ENCODE measurements at regions not wholly inside any gene's neighbourhood (a gene's known extent, or its start where the extent isn't known, plus 50 kb on each side); places are given as distances from the start of the nearest gene placed in this dataset.

DNA sequence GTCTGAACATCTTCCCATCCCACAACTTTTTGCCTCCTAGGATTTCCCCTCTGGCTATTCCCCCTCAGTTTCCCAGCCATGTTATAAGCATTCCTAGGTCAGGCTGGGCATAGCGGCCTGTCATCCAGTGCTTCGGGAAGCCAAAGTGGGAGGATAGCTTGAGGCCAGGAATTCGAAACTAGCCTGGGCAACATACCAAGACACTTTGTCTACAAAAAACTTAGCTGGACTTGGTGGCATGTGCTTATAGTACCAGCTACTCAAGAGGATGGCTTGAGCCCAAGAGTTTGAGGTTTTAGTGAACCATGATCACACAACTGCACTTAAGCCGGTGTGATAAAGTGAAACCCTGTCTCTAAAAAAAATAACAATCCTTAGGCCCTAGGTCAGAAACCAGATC, 447.4 kb downstream of the KIF16B start:
- Histone ChIP-seq H3K4me3 (ENCODE audit: low read depth, low read length) (no peak overlapping the region), H3K9me3 (ENCODE audit: severe bottlenecking) (no peaks in the 10 kb centered on the region), H3K27ac (no peak overlapping the region), H3K36me3 (no peaks in the 10 kb centered on the region), H3K27me3 (ENCODE audit: insufficient read depth, low read depth, severe bottlenecking) (no peaks in the 10 kb centered on the region)
- TF ChIP-seq, protein P1, sequence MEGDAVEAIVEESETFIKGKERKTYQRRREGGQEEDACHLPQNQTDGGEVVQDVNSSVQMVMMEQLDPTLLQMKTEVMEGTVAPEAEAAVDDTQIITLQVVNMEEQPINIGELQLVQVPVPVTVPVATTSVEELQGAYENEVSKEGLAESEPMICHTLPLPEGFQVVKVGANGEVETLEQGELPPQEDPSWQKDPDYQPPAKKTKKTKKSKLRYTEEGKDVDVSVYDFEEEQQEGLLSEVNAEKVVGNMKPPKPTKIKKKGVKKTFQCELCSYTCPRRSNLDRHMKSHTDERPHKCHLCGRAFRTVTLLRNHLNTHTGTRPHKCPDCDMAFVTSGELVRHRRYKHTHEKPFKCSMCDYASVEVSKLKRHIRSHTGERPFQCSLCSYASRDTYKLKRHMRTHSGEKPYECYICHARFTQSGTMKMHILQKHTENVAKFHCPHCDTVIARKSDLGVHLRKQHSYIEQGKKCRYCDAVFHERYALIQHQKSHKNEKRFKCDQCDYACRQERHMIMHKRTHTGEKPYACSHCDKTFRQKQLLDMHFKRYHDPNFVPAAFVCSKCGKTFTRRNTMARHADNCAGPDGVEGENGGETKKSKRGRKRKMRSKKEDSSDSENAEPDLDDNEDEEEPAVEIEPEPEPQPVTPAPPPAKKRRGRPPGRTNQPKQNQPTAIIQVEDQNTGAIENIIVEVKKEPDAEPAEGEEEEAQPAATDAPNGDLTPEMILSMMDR (IDR thresholded peaks at IDR 0.05; ENCODE audit: low read depth, low read length), result no peak
- DNase-seq, result no peak

DNA sequence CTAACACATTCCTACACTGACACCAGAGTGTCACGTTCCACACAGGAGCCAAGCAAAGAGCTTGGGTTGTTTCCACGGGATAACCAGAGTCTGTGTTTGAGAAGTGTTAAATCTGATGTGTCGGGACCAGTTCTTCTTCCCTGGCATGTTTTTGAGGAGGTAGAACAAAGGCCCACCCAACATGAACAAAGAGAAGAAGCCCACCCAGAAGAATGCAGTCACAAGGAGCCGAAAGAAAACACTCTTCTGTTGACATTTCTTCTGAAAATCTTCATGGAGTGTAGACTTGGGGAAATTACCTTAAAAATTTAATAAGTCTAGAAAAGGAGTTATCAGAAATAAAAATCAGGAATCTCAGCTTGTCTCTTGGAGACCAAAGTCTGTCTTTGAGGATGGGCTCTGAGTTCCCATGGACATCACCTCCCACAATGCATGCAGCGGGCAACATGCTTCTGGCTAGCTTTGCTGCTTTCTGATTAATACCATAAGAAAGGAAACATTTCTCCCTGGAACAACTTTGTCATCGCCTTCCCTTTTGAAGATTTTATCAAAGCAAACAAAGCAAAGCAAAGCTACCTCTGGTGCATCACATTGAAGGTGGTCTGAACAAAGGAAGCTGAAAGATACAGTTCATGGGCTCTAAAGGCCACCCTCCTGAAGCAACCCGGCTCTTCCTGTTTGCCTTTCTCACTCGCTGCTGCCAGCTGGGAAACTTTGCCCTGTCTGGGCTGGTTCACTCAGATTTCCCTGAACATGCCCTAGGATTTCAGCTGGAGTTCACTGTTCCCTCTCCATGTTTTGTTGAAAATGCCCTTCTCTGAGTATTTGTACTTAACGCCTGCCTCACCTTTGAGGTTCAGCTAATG, 448.1 kb downstream of the KIF16B start:
- no peak overlapping the region for H3K4me3 ChIP-seq (ENCODE audit: low read depth, low read length)
- no peaks in the 10 kb centered on the region for H3K36me3 ChIP-seq
- DNase-seq, result no peak
- H3K27ac ChIP-seq, result no peak overlapping the region
- TF ChIP-seq, protein P1 (IDR thresholded peaks at IDR 0.05; ENCODE audit: low read depth, low read length), result no peak
- no peaks in the 10 kb centered on the region for H3K9me3 ChIP-seq (ENCODE audit: severe bottlenecking)
- no peaks in the 10 kb centered on the region for H3K27me3 ChIP-seq (ENCODE audit: insufficient read depth, low read depth, severe bottlenecking)

DNA sequence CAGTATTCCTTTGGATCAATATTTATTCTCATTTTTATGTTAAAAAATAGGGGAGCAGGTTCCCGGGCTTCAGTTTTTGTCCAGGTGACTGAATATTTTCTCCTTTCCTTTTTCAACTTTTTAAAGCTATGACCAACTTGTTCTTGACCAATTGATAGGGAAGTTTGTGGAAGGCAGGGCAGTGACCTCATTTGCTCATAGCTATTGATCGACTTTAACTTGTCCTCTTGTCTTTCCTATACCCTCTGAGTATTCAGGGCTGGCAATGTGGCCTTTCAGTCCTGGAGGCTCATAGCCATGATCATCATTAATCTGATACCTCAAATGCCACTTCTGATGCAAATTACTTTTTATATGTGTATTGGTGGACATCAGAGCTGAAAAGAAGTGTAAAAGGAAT, 448.8 kb downstream of the KIF16B start:
- TF ChIP-seq, protein P1 (IDR thresholded peaks at IDR 0.05; ENCODE audit: low read depth, low read length), result no peak
- no peak for DNase-seq
- no peak overlapping the region for H3K4me3 ChIP-seq (ENCODE audit: low read depth, low read length)
- H3K27ac ChIP-seq, result no peak overlapping the region
- no peaks in the 10 kb centered on the region for H3K27me3 ChIP-seq (ENCODE audit: insufficient read depth, low read depth, severe bottlenecking)
- H3K36me3 ChIP-seq, result no peaks in the 10 kb centered on the region
- H3K9me3 ChIP-seq (ENCODE audit: severe bottlenecking), result no peaks in the 10 kb centered on the region

DNA sequence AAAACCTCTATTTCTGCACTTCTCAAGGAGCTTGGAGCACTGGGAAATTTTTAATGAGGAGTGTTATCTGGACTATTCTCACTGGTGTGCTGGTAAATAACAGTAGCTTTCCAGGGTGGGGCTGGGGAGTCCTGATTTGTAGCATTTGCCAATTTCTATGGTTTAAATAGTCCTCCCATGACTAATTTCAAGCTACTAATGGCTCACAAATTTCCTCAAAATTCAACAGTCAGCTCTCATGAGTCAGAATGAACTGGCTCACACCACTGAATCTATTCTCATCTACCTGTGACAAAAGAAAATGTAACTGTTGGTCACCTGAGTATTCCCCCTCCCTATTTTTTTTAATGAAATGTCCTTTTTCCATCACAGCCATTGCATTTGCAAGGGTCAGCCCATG, 449.6 kb downstream of the KIF16B start:
- Histone ChIP-seq H3K9me3 (ENCODE audit: severe bottlenecking) (peaks cover 4% of the 10 kb centered on the region), H3K36me3 (no peaks in the 10 kb centered on the region), H3K27ac (no peak overlapping the region), H3K27me3 (ENCODE audit: insufficient read depth, low read depth, severe bottlenecking) (no peaks in the 10 kb centered on the region), H3K4me3 (ENCODE audit: low read depth, low read length) (no peak overlapping the region)
- DNase-seq, result no peak
- TF ChIP-seq, protein P1 (IDR thresholded peaks at IDR 0.05; ENCODE audit: low read depth, low read length), result no peak

DNA sequence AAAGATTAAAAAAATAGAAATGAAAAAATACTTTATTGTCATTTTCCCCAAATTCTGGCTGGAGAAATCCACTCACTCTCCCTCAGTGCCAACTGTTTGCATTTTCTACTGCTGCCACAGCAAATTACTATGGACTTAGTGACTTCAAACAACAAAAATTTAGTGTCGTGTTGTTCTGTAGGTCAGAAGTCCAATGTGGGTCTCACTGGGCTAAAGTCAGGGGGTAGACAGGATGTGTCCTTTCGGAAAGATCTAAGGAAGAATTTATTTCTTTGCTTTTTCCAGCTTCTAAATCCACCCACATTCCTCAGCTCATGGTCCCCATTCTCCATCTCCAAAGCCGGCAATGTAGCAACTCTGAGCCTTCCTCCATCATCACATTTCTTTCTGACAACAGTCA, 453.3 kb downstream of the KIF16B start:
- Histone ChIP-seq H3K36me3 (no peaks in the 10 kb centered on the region), H3K27ac (no peak overlapping the region), H3K27me3 (ENCODE audit: insufficient read depth, low read depth, severe bottlenecking) (no peaks in the 10 kb centered on the region), H3K9me3 (ENCODE audit: severe bottlenecking) (peaks cover 4% of the 10 kb centered on the region), H3K4me3 (ENCODE audit: low read depth, low read length) (no peak overlapping the region)
- DNase-seq, result no peak
- TF ChIP-seq, protein P1 (IDR thresholded peaks at IDR 0.05; ENCODE audit: low read depth, low read length), result no peak

Measured in WERI-Rb-1 (cell line).